ENCODE measurements at regions not wholly inside any gene's neighbourhood (a gene's known extent, or its start where the extent isn't known, plus 50 kb on each side); places are given as distances from the start of the nearest gene placed in this dataset.

DNA sequence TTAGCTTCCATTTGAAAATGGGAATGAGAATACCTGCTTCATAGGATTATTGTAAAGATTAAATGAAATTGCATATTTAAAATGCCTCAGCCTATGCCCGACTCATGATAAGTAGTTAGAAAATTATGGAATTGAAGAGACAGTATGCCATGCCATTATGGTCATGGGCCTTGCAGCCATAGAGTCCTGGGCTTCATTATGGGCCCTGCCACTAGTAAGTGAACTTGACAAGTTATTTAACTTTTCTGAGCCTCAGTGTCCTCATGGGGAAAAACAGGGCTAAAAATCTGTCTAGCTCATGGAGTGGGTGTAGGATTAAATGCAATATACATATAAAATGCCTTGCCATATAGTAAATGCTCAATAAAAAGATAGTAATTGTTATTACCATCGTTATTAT, 133.2 kb downstream of the NPIPB5 start:
- Histone ChIP-seq H3K9me2 (ENCODE audit: insufficient read depth) (no peaks in the 10 kb centered on the region), H3K27me3 (ENCODE audit: insufficient read depth, low read depth) (no peaks in the 10 kb centered on the region; the same call in 1 of the 2 replicates), H3F3A (ENCODE audit: insufficient read depth, low read depth) (peaks cover 11% of the 10 kb centered on the region; the same call in 1 of the 2 replicates), H4K20me1 (ENCODE audit: insufficient read depth) (no peaks in the 10 kb centered on the region), H2AFZ (no peak overlapping the region), H3K4me3 (no peak overlapping the region), H3K4me1 (replicated peaks; ENCODE audit: insufficient read depth) (0 out of 2 replicates have a peak, but pooled peaks cover 1% of the 10 kb centered on the region), H3K36me3 (ENCODE audit: low read depth) (no peaks in the 10 kb centered on the region), H3K79me2 (ENCODE audit: low read depth) (no peaks in the 10 kb centered on the region), H3K4me2 (no peak overlapping the region), H3K9me3 (ENCODE audit: insufficient read depth, low read depth) (no peaks in the 10 kb centered on the region), H3K27ac (no peak overlapping the region)
- BruUV-seq (replicated peaks), result no TSS peak
- TF ChIP-seq EZH2 (IDR thresholded peaks at IDR 0.05; ENCODE audit: low read depth) (no peak), CTCF (conservative IDR thresholded peaks at IDR 0.05) (no peak)
- ChIA-PET POLR2A (ENCODE audit: unreplicated experiment) (no interaction called here), CTCF (no interaction called here)
- no peak for DNase-seq
- intact Hi-C loops (cut with micrococcal nuclease; ENCODE audit: unreplicated experiment), result no loop called here

GRCh38 chr16:22645868-22646267, 135.2 kb downstream of the NPIPB5 start:
- Histone ChIP-seq H3K4me3 (no peak overlapping the region), H3K79me2 (ENCODE audit: low read depth) (no peaks in the 10 kb centered on the region), H4K20me1 (ENCODE audit: insufficient read depth) (no peaks in the 10 kb centered on the region), H3F3A (ENCODE audit: insufficient read depth, low read depth) (0 out of 2 replicates have a peak, but pooled peaks cover under 1% of the 10 kb centered on the region), H2AFZ (no peak overlapping the region), H3K36me3 (ENCODE audit: low read depth) (no peaks in the 10 kb centered on the region), H3K27me3 (ENCODE audit: insufficient read depth, low read depth) (no peaks in the 10 kb centered on the region; the same call in 1 of the 2 replicates), H3K27ac (no peak overlapping the region), H3K4me1 (replicated peaks; ENCODE audit: insufficient read depth) (no peaks in the 10 kb centered on the region), H3K4me2 (no peak overlapping the region), H3K9me2 (ENCODE audit: insufficient read depth) (no peaks in the 10 kb centered on the region), H3K9me3 (ENCODE audit: insufficient read depth, low read depth) (no peaks in the 10 kb centered on the region)
- no peak for DNase-seq
- BruUV-seq (replicated peaks), result no TSS peak
- ChIA-PET CTCF (no interaction called here), POLR2A (ENCODE audit: unreplicated experiment) (no interaction called here)
- no peak for TF ChIP-seq EZH2 (IDR thresholded peaks at IDR 0.05; ENCODE audit: low read depth)
- TF ChIP-seq CTCF (conservative IDR thresholded peaks at IDR 0.05), result no peak
- intact Hi-C loops (cut with micrococcal nuclease; ENCODE audit: unreplicated experiment), result no loop called here

DNA sequence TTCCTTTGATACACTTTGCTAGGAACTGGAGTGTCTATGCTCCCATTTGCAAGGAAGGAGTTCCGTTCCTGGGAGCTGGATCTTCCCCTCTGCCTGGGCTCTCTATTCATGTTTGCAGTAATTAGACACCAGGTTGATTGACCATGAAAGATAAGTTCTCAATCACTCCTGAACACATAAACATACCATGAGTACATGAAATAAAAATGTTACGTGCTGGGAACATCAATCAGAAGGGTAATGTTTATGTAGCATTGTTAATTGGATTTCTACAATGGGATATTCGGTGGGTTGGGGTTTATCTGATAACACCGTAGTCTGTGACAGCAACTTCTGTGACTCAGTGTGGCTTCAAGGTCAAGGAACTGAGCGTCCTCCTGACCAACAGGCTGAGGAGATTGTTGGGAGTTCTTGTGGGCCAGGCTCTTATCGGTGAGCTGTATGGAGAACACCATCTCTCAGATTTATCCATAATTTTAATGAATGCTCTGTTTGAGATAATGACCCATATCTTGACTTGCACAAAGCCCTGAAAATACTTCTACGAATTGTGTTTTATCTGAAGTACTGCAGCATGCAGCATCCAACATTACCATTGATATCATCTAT, 136.4 kb downstream of the NPIPB5 start:
- H3K9me3 ChIP-seq (ENCODE audit: insufficient read depth, low read depth), result 0 out of 2 replicates have a peak, but pooled peaks cover 3% of the 10 kb centered on the region
- no peak overlapping the region for H3K4me2 ChIP-seq
- H3K4me1 ChIP-seq (replicated peaks; ENCODE audit: insufficient read depth), result no peaks in the 10 kb centered on the region
- H3K4me3 ChIP-seq, result no peak overlapping the region
- H3K9me2 ChIP-seq (ENCODE audit: insufficient read depth), result no peaks in the 10 kb centered on the region
- no peaks in the 10 kb centered on the region for H3K36me3 ChIP-seq (ENCODE audit: low read depth)
- no peaks in the 10 kb centered on the region for H3F3A ChIP-seq (ENCODE audit: insufficient read depth, low read depth)
- no peak for TF ChIP-seq EZH2 (IDR thresholded peaks at IDR 0.05; ENCODE audit: low read depth)
- TF ChIP-seq CTCF (conservative IDR thresholded peaks at IDR 0.05), result no peak
- DNase-seq, result no peak
- ChIA-PET CTCF (no interaction called here), POLR2A (ENCODE audit: unreplicated experiment) (interaction anchor here (0.6 kb wide), 1 partner anchor 14 kb away, joined by 4 read pairs; no protein-coding TSS in a partner anchor)
- BruUV-seq (replicated peaks), result no TSS peak
- H4K20me1 ChIP-seq (ENCODE audit: insufficient read depth), result no peaks in the 10 kb centered on the region
- no peaks in the 10 kb centered on the region for H3K79me2 ChIP-seq (ENCODE audit: low read depth)
- intact Hi-C loops (cut with micrococcal nuclease; ENCODE audit: unreplicated experiment), result no loop called here
- no peaks in the 10 kb centered on the region; the same call in 1 of the 2 replicates for H3K27me3 ChIP-seq (ENCODE audit: insufficient read depth, low read depth)
- H3K27ac ChIP-seq, result no peak overlapping the region
- no peak overlapping the region for H2AFZ ChIP-seq
